GM12878 (cell line): ENCODE measurements at regions not wholly inside any gene's neighbourhood (a gene's known extent, or its start where the extent isn't known, plus 50 kb on each side); places are given as distances from the start of the nearest gene placed in this dataset.
A peak's percentile ranks its signal among the peaks of the same experiment; 100 is the strongest.

Experiments
- ATAC-seq: fragments of 200-7000 bp; cut with Tn5 transposase; 3 replicates; pipeline ENCODE4 v1.9.1; 2020; ENCODE audit warnings: mild to moderate bottlenecking, moderate library complexity
- BruUV-seq: library from RNA; stranded (reverse); fragments of 400-500 nt; replicated peaks from 2 replicates; lab custom pipeline; 2021; lab: Mats Ljungman, UMichigan
- CTCF ChIA-PET: fragments of 300-600 bp; sonication (Branson Sonifier 250); formaldehyde crosslinking; extraction: SDS; loops from one replicate; lab custom pipeline; 2021; ENCODE audit warnings: inconsistent platforms; lab: Yijun Ruan, JAX
- POLR2A ChIA-PET: fragments of 350-600 bp; formaldehyde crosslinking; extraction: SDS; loops from one replicate; lab custom pipeline; 2021; ENCODE audit warnings: inconsistent platforms; lab: Charles Lee
- RAD21 ChIA-PET: fragments of 300-600 bp; sonication (Branson Sonifier 250); formaldehyde crosslinking; loops from one replicate; lab custom pipeline; 2023; ENCODE audit warnings: antibody characterized with exemption; ENCODE audit not compliant: unreplicated experiment; lab: Charles Lee
- SMC1A ChIA-PET: fragments of 300-600 bp; sonication (Branson Sonifier 250); formaldehyde crosslinking; loops from one replicate; lab custom pipeline; 2023; ENCODE audit not compliant: unreplicated experiment, uncharacterized antibody; lab: Charles Lee
- DNase-seq: peaks from one replicate; pipeline ENCODE4 v3.0.0-alpha.2; 2011; ENCODE audit warnings: low read depth, low spot score
- FAIRE-seq: peaks from 3 replicates; lab custom pipeline; 2011; peaks lifted over from hg19 to GRCh38; lab: Jason Lieb, UNC
- H2AFZ ChIP-seq: 2 replicates; pipeline ENCODE4 v1.6.0; 2011; ENCODE audit warnings: low read depth, low read length, control low read depth; ENCODE audit not compliant: control insufficient read depth
- H3K27ac ChIP-seq: 2 replicates; pipeline ENCODE4 v1.5.1; 2011; ENCODE audit warnings: control low read depth; ENCODE audit not compliant: control insufficient read depth, insufficient read depth
- H3K27me3 ChIP-seq, 2 experiments: replicated peaks in 1 of 2; 2 replicates each; pipeline versions ENCODE4 v1.6.0 to v1.6.1; 2011; ENCODE audit warnings: low read length in 1 of 2; ENCODE audit not compliant: control insufficient read depth in 2 of 2, insufficient read depth in 2 of 2
- H3K36me3 ChIP-seq, 2 experiments: 2 replicates each; pipeline ENCODE4 v1.5.1; 2011; ENCODE audit warnings: low read length in 1 of 2; ENCODE audit not compliant: control insufficient read depth in 2 of 2, insufficient read depth in 2 of 2
- H3K4me1 ChIP-seq: 2 replicates; pipeline ENCODE4 v1.6.1; 2011; ENCODE audit warnings: mild to moderate bottlenecking, low read length, moderate library complexity, mixed read lengths; ENCODE audit not compliant: control insufficient read depth, insufficient read depth
- H3K4me2 ChIP-seq: 2 replicates; pipeline ENCODE4 v1.6.0; 2011; ENCODE audit warnings: control low read depth; ENCODE audit not compliant: control insufficient read depth, insufficient read depth
- H3K4me3 ChIP-seq: fragments of 200-600 bp; sonication (generic); 2 replicates; pipeline ENCODE4 v1.5.1; 2016
- H3K79me2 ChIP-seq: 2 replicates; pipeline ENCODE4 v1.6.0; 2011; ENCODE audit warnings: low read length; ENCODE audit not compliant: control insufficient read depth, insufficient read depth
- H3K9ac ChIP-seq: 2 replicates; pipeline ENCODE4 v1.8.0; 2011; ENCODE audit warnings: low read length, control low read depth, mixed read lengths; ENCODE audit not compliant: control insufficient read depth, insufficient read depth
- H3K9me3 ChIP-seq: replicated peaks from 3 replicates; pipeline ENCODE4 v1.5.1; 2011; ENCODE audit warnings: mild to moderate bottlenecking, low read length; ENCODE audit not compliant: control insufficient read depth, insufficient read depth
- H4K20me1 ChIP-seq: 2 replicates; pipeline ENCODE4 v1.6.0; 2011; ENCODE audit not compliant: control insufficient read depth, insufficient read depth
- ATF3 ChIP-seq: IDR thresholded peaks from 2 replicates; pipeline ENCODE4 v1.6.1; 2011; ENCODE audit warnings: low read depth, mild to moderate bottlenecking, low read length, moderate library complexity, borderline replicate concordance; ENCODE audit errors: extremely low read depth
- BCL3 ChIP-seq: IDR thresholded peaks from 2 replicates; pipeline ENCODE4 v1.6.1; 2011; ENCODE audit warnings: borderline replicate concordance, low read depth, mild to moderate bottlenecking, moderate library complexity, low read length; ENCODE audit not compliant: insufficient read depth, poor library complexity, severe bottlenecking
- DPF2 ChIP-seq: fragments of 450-650 bp; IDR thresholded peaks from 2 replicates; pipeline ENCODE4 v1.6.1; 2017; ENCODE audit warnings: mild to moderate bottlenecking
- GABPA ChIP-seq: IDR thresholded peaks from 2 replicates; pipeline ENCODE4 v1.6.1; 2014; ENCODE audit warnings: antibody characterized with exemption, low read depth, mild to moderate bottlenecking, inconsistent platforms
- NFIC ChIP-seq: IDR thresholded peaks from 2 replicates; pipeline ENCODE4 v1.6.1; 2012; ENCODE audit warnings: low read depth, mild to moderate bottlenecking, inconsistent platforms, low read length, moderate library complexity
- NFYB ChIP-seq: IDR thresholded peaks from 2 replicates; pipeline ENCODE4 v1.6.1; 2011; ENCODE audit warnings: low read depth, mild to moderate bottlenecking, low read length, improper control_type of control experiment, moderate library complexity; ENCODE audit not compliant: insufficient read depth
- PBX3 ChIP-seq: IDR thresholded peaks from 2 replicates; pipeline ENCODE4 v1.6.1; 2011; ENCODE audit warnings: mild to moderate bottlenecking, low read depth, low read length, moderate library complexity; ENCODE audit not compliant: insufficient replicate concordance
- POLR2A ChIP-seq: IDR thresholded peaks from 2 replicates; pipeline ENCODE4 v1.6.1; 2011; ENCODE audit warnings: low read depth, mild to moderate bottlenecking, low read length
- REST ChIP-seq: IDR thresholded peaks from 2 replicates; pipeline ENCODE4 v1.6.1; 2012; ENCODE audit warnings: mild to moderate bottlenecking, low read depth, low read length
- SIN3A ChIP-seq: IDR thresholded peaks from 2 replicates; pipeline ENCODE4 v1.6.1; 2012; ENCODE audit warnings: low read depth, low read length, improper control_type of control experiment
- WGBS: methylation state at CpG from one replicate; pipeline ENCODE4 v1.1.6; 2016; ENCODE audit warnings: low lambda C conversion rate; ENCODE audit not compliant: insufficient replicate concordance, insufficient coverage; ENCODE audit errors: missing lambda C conversion rate; 5-methylcytosine and 5-hydroxymethylcytosine counted together
- in situ Hi-C: fragments of 300-500 bp; cut with MboI; formaldehyde crosslinking; loops from 9 replicates; pipeline ENCODE4 v1.14.3; 2018; ENCODE audit warnings: mixed read lengths
- intact Hi-C: fragments of 100-400 bp; cut with micrococcal nuclease; formaldehyde crosslinking; loops from one replicate; pipeline ENCODE4 v1.14.2; 2022; ENCODE audit not compliant: unreplicated experiment

GRCh38 chr5:171537923-171538537 lies 118.6 kb downstream of the FGF18 start:
- no peak overlapping the region for H3K9ac ChIP-seq
- in situ Hi-C loops = no loop called here
- TF ChIP-seq ATF3 = no peak
- TF ChIP-seq GABPA = no peak
- no peak for TF ChIP-seq SIN3A
- TF ChIP-seq NFYB = peak; percentile 70
- no peak for TF ChIP-seq PBX3
- TF ChIP-seq, all 136 proteins: peak for 1
- Histone ChIP-seq H3K27me3 (peaks cover 0 to 1% of the 10 kb centered on the region in 2 experiments; a peak in 1 of 4 replicates), H4K20me1 (no peaks in the 10 kb centered on the region), H3K27ac (no peak overlapping the region), H2AFZ (no peak overlapping the region), H3K4me3 (no peak overlapping the region), H3K79me2 (no peaks in the 10 kb centered on the region), H3K9me3 (no peaks in the 10 kb centered on the region), H3K4me1 (no peaks in the 10 kb centered on the region), H3K4me2 (no peak overlapping the region), H3K36me3 (no peaks in the 10 kb centered on the region)
- ChIA-PET SMC1A (no interaction called here), CTCF (no interaction called here), POLR2A (no interaction called here), RAD21 (no interaction called here)
- FAIRE-seq (no peak), ATAC-seq (no peak), DNase-seq (no peak)
- intact Hi-C loops = no loop called here
- 54% methylated on average over 3 of the region's 3 CpGs for WGBS
- no TSS peak for BruUV-seq

GRCh38 chr5:171538681-171539080 lies 119.2 kb downstream of the FGF18 start:
- no peak for FAIRE-seq
- no peak for DNase-seq
- Histone ChIP-seq H3K4me1 (no peaks in the 10 kb centered on the region), H3K36me3 (no peaks in the 10 kb centered on the region), H3K79me2 (no peaks in the 10 kb centered on the region), H3K9me3 (no peaks in the 10 kb centered on the region), H3K9ac (no peak overlapping the region), H3K4me3 (no peak overlapping the region), H3K27ac (no peak overlapping the region), H2AFZ (no peak overlapping the region), H4K20me1 (no peaks in the 10 kb centered on the region), H3K27me3 (peaks cover 0 to 1% of the 10 kb centered on the region in 2 experiments; a peak in 1 of 4 replicates), H3K4me2 (no peak overlapping the region)
- BruUV-seq = no TSS peak
- no peak for ATAC-seq
- 6% methylated on average over 4 of the region's 4 CpGs for WGBS
- intact Hi-C loops (no loop called here), in situ Hi-C loops (no loop called here)
- ChIA-PET RAD21 (no interaction called here), SMC1A (no interaction called here), CTCF (no interaction called here), POLR2A (no interaction called here)
- TF ChIP-seq POLR2A (no peak), REST (no peak), BCL3 (no peak), NFIC (no peak), DPF2 (no peak)
